Astrocyte of the cerebellum (primary cell): ENCODE measurements at regions not wholly inside any gene's neighbourhood (a gene's known extent, or its start where the extent isn't known, plus 50 kb on each side); places are given as distances from the start of the nearest gene placed in this dataset.

Experiments used
- DNase-seq: peaks from one replicate; pipeline ENCODE4 v3.0.0-alpha.2; 2011; ENCODE audit warnings: low read depth
- H3K4me3 ChIP-seq: 2 replicates; pipeline ENCODE4 v1.5.1; 2011; ENCODE audit warnings: mild to moderate bottlenecking, low read depth, low read length, moderate library complexity
- in situ Hi-C: cut with HindIII; loops from 2 replicates; pipeline ENCODE4 v1.10.0; 2017; ENCODE audit warnings: low sequenced_read_pairs
- TF ChIP-seq, protein P1 (sequence below): IDR thresholded peaks from 2 replicates; pipeline ENCODE4 v1.5.1; 2012; ENCODE audit warnings: low read length, low read depth, moderate library complexity, mild to moderate bottlenecking; ENCODE audit errors: missing control alignments

DNA sequence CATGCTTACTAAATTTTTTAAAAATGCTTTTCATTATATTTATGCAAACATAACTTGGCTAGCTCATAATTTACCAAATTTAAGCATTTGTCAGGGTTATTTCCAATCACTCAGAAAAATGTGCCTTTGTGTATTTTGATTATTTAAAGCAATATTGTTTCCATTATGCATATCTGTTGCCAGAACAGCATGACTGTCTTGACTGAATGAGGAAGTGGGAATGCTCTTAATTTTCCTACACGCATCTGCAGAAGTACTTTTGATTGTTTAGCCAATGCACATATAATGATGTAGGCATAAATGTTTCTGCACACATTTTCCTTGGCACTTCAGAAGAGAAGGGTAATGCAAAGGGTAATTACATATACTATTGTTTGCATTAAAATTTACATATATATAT lies 92.5 kb upstream of the ADGRL2 start:
- in situ Hi-C loops, result no loop called here
- no peak for DNase-seq
- TF ChIP-seq, protein P1, sequence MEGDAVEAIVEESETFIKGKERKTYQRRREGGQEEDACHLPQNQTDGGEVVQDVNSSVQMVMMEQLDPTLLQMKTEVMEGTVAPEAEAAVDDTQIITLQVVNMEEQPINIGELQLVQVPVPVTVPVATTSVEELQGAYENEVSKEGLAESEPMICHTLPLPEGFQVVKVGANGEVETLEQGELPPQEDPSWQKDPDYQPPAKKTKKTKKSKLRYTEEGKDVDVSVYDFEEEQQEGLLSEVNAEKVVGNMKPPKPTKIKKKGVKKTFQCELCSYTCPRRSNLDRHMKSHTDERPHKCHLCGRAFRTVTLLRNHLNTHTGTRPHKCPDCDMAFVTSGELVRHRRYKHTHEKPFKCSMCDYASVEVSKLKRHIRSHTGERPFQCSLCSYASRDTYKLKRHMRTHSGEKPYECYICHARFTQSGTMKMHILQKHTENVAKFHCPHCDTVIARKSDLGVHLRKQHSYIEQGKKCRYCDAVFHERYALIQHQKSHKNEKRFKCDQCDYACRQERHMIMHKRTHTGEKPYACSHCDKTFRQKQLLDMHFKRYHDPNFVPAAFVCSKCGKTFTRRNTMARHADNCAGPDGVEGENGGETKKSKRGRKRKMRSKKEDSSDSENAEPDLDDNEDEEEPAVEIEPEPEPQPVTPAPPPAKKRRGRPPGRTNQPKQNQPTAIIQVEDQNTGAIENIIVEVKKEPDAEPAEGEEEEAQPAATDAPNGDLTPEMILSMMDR, result no peak
- no peak overlapping the region for H3K4me3 ChIP-seq

DNA sequence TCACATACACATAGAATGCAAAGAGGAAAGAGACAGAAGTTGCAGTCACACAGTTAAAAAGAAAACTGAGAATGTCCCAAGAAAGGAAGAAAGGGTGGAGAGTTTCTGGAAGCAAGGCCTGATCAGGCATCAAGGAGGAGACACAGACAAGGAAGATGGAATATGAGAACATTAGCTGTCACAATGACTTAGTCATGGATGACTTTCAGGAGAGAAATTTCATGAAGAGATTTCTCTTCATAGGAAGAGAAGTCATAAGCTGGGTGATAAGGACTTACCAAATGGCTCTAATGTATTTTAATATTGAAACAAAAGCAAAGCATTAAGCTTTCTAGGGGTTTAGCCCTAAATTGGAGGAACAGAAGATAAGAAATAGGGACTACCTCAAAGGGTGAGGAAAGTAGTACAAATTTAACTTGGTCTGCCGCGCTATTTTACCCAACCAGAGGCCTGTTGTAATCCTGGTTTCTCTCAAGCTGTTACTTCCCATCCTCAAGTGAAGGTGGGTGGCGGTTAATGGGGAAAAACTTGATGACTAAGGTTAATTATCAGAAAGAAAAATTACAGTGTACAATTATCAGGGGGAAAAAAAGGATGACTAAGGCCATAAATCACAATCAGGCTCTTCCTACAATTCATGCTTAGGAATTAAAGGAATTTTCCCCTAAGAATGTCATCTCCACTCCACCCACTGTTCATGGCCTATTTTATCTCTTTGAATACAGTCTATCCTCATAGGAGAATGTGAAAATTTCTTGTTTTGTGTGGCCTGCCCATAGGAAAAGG lies 93.9 kb upstream of the ADGRL2 start:
- no peak for DNase-seq
- no peak overlapping the region for H3K4me3 ChIP-seq
- TF ChIP-seq, protein P1, result no peak
- in situ Hi-C loops, result no loop called here

DNA sequence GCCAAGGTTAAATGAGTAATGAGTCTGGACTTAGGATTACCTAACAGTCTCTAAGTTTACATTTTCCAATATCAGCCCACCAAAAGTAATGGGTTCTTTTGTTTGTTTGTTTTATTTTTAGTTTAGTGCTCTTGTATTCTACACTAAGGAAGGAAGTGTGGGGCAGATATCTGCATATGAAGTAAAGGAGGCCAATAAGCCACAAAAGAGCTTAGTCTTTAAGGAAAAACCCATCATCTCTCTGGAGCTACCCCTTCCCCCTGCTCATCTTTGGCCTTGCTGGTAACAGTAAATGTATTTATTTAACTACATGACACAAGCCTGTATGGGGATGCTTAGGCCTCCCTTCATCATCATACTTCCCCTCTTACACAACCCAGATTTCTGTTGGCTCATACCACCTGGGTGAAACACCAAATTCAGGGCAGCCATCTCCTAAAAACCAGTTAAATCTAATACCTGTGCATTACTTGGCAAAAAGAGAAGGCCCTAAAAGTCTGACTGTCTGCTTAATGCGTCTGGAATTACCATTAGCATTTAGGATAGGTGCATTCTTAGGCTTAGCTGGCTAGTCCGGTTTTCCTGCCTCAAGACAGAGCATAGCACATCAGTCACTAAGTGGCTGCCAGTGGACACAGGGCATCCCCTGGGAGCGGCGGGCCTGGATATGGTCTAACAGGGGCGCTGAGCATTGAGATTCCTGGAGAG lies 96.8 kb upstream of the ADGRL2 start:
- no peak for DNase-seq
- TF ChIP-seq, protein P1, result no peak
- in situ Hi-C loops, result no loop called here
- no peak overlapping the region for H3K4me3 ChIP-seq

DNA sequence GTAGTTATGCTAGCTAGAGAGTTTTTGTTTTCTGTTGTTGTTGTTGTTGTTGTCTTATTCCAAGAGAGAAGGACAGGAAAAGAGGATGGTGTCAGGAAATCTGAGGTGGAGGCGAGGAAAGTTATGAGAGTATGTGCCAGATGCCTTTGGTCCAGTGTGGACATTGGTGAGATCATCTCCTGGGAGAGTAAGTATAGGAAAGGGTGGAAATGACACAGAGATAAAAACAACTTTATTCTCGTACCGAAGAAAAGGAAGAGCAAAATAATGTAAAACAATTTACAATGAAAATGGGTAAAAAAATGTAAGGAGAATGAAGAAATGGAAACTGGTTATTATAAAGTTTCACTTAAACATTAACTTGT lies 97.4 kb upstream of the ADGRL2 start:
- peak; percentile 18 for DNase-seq
- in situ Hi-C loops, result no loop called here
- TF ChIP-seq, protein P1, result no peak
- no peak overlapping the region for H3K4me3 ChIP-seq

DNA sequence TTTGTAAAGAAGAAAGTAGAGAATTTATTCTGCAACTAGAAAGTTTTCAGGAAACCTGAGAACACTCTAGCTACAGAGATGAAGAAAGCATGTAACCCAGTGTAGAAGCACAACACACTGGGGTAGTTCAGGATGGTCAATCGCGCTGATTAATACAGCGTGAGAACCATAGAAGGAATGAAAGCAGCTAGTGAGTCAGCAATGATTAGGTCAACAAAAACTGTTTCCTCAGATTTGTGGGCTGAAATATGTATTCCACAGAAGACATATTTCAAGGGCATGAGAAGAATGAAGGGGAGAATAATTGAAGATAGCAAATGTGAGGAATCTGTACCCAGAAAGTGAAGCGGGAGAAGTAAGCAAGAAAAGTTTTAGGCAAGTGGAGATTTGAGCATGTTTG lies 97.8 kb upstream of the ADGRL2 start:
- DNase-seq, result peak; percentile 86
- TF ChIP-seq, protein P1, result no peak
- in situ Hi-C loops, result no loop called here
- no peak overlapping the region for H3K4me3 ChIP-seq

DNA sequence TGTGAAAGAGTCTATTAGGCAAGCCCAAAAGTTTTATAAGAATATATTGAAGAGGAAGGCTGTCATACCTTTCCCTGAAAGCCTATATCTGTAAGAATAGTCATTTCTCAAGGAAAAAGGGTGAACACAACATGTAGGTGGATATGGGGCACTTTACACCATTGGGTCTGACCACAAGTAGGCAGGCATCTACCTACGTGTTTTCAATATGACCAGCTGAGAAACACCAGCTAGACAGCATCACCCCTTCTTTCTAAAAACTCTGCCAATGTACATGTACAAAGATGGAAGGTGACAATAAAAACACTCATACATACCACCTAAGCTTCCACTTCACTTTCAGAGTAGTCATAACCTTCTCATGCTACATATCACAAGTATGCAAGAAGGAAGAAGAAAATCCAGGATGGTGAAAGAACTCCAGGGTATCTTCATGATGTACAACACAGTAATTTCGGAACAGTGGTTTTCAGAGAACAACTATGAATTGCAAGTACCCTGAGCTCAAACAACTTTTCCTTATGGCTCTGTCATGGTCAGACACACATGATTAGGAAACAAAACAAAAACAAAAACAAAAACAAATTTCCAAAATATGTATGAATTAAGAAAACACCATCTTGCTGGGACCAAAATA lies 98.5 kb upstream of the ADGRL2 start:
- TF ChIP-seq, protein P1, result no peak
- no peak for DNase-seq
- no peak overlapping the region for H3K4me3 ChIP-seq
- in situ Hi-C loops, result no loop called here
